HG03103 (cell line): ENCODE measurements at regions not wholly inside any gene's neighbourhood (a gene's known extent, or its start where the extent isn't known, plus 50 kb on each side); places are given as distances from the start of the nearest gene placed in this dataset.
"Not testable (repeated sequence)": the region's sequence is repeated elsewhere in the genome, so short reads cannot be mapped to it uniquely, and the experiment has no call there.

Source experiments
- ATAC-seq: cut with Tn5 transposase; IDR thresholded peaks from one replicate; pipeline ENCODE4 v1.9.1; 2021; ENCODE audit warnings: low read depth; ENCODE audit not compliant: unreplicated experiment

GRCh38 chr13:90801621-90802020, 545.9 kb upstream of the MIR17HG start:
- no peak for ATAC-seq

- ATAC-seq, result no peak
Measured at GRCh38 chr13:90803210-90803609, 544.3 kb upstream of the MIR17HG start.

GRCh38 chr13:90806016-90806615, 541.4 kb upstream of the MIR17HG start:
- ATAC-seq, result no peak

GRCh38 chr13:90806892-90807291, 540.6 kb upstream of the MIR17HG start:
- ATAC-seq, result no peak

- ATAC-seq, result no peak
Measured at GRCh38 chr13:90808838-90809237, 538.6 kb upstream of the MIR17HG start.

GRCh38 chr13:90824032-90824431, 523.5 kb upstream of the MIR17HG start:
- ATAC-seq, result no peak

GRCh38 chr13:90826688-90827087, 520.8 kb upstream of the MIR17HG start:
- ATAC-seq, result no peak

- no peak for ATAC-seq
Measured at GRCh38 chr13:90830782-90831181, 516.7 kb upstream of the MIR17HG start.

- no peak for ATAC-seq
Measured at GRCh38 chr13:90833951-90834350, 513.5 kb upstream of the MIR17HG start.

GRCh38 chr13:90834700-90835099, 512.8 kb upstream of the MIR17HG start:
- no peak for ATAC-seq

GRCh38 chr13:90835826-90836225, 511.7 kb upstream of the MIR17HG start:
- ATAC-seq, result no peak

- no peak for ATAC-seq
Measured at GRCh38 chr13:90838317-90838960, 509.0 kb upstream of the MIR17HG start.

GRCh38 chr13:90839061-90839460, 508.4 kb upstream of the MIR17HG start:
- ATAC-seq, result no peak

- no peak for ATAC-seq
Measured at GRCh38 chr13:90846936-90847335, 500.6 kb upstream of the MIR17HG start.

- ATAC-seq, result not testable (repeated sequence)
Measured at GRCh38 chr13:90853666-90854065, 493.8 kb upstream of the MIR17HG start.

GRCh38 chr13:90857921-90858320, 489.6 kb upstream of the MIR17HG start:
- ATAC-seq, result no peak

- ATAC-seq, result no peak
Measured at GRCh38 chr13:90866006-90866405, 481.5 kb upstream of the MIR17HG start.

- ATAC-seq, result peak; percentile 86
Measured at GRCh38 chr13:90867336-90867683, 480.2 kb upstream of the MIR17HG start.

GRCh38 chr13:90868321-90868920, 479.1 kb upstream of the MIR17HG start:
- no peak for ATAC-seq

GRCh38 chr13:90869580-90869979, 477.9 kb upstream of the MIR17HG start:
- ATAC-seq, result no peak

- no peak for ATAC-seq
Measured at GRCh38 chr13:90872491-90873025, 474.9 kb upstream of the MIR17HG start.

GRCh38 chr13:90880790-90881189, 466.7 kb upstream of the MIR17HG start:
- ATAC-seq, result no peak
